Neural crest cell (in vitro differentiated cells): ENCODE measurements at regions not wholly inside any gene's neighbourhood (a gene's known extent, or its start where the extent isn't known, plus 50 kb on each side); places are given as distances from the start of the nearest gene placed in this dataset.

ENCODE experiments used
- DNase-seq: peaks from one replicate; pipeline ENCODE4 v3.0.0; 2021; ENCODE audit warnings: low read depth, mixed read lengths, low spot score
- H3K27ac Mint-ChIP-seq: one replicate; pipeline ENCODE4 v1.8.0; 2021; ENCODE audit warnings: mild to moderate bottlenecking, mixed read lengths; ENCODE audit not compliant: unreplicated experiment
- H3K27me3 Mint-ChIP-seq: 2 replicates; pipeline ENCODE4 v1.8.0; 2021; ENCODE audit warnings: low read depth, mild to moderate bottlenecking, mixed read lengths
- H3K36me3 Mint-ChIP-seq: 2 replicates; pipeline ENCODE4 v1.8.0; 2021; ENCODE audit warnings: low read depth, mild to moderate bottlenecking, mixed read lengths
- H3K4me1 Mint-ChIP-seq: 2 replicates; pipeline ENCODE4 v1.8.0; 2021; ENCODE audit warnings: mixed read lengths
- H3K4me3 Mint-ChIP-seq: one replicate; pipeline ENCODE4 v1.8.0; 2021; ENCODE audit warnings: mild to moderate bottlenecking, mixed read lengths
- H3K9me3 Mint-ChIP-seq: 2 replicates; pipeline ENCODE4 v1.8.0; 2021; ENCODE audit warnings: mixed read lengths
- CTCF ChIP-seq: fragments of 200-600 bp; sonication (generic); conservative IDR thresholded peaks from 2 replicates; pipeline ENCODE4 v1.5.0; 2021; ENCODE audit warnings: antibody characterized with exemption, mild to moderate bottlenecking

GRCh38 chr4:36812149-36812548 lies 432.4 kb upstream of the NWD2 start:
- DNase-seq: no peak
- no peaks in the 10 kb centered on the region for H3K9me3 Mint-ChIP-seq
- H3K4me1 Mint-ChIP-seq: no peaks in the 10 kb centered on the region
- H3K27ac Mint-ChIP-seq: no peak overlapping the region
- H3K36me3 Mint-ChIP-seq: no peaks in the 10 kb centered on the region
- no peak for TF ChIP-seq CTCF
- H3K27me3 Mint-ChIP-seq: no peaks in the 10 kb centered on the region
- no peak overlapping the region for H3K4me3 Mint-ChIP-seq

- Mint-ChIP-seq H3K4me1 (no peaks in the 10 kb centered on the region), H3K36me3 (no peaks in the 10 kb centered on the region), H3K9me3 (peaks cover 3% of the 10 kb centered on the region), H3K4me3 (no peak overlapping the region), H3K27ac (no peak overlapping the region), H3K27me3 (no peaks in the 10 kb centered on the region)
- DNase-seq: no peak
- no peak for TF ChIP-seq CTCF
Observed at GRCh38 chr4:36815536-36815935, 429.0 kb upstream of the NWD2 start.

GRCh38 chr4:36823199-36823967 lies 421.2 kb upstream of the NWD2 start:
- Mint-ChIP-seq H3K9me3 (peaks cover 14% of the 10 kb centered on the region), H3K4me3 (no peak overlapping the region), H3K36me3 (no peaks in the 10 kb centered on the region), H3K4me1 (no peaks in the 10 kb centered on the region), H3K27me3 (no peaks in the 10 kb centered on the region), H3K27ac (no peak overlapping the region)
- TF ChIP-seq CTCF: no peak
- DNase-seq: no peak

GRCh38 chr4:36824682-36825081 lies 419.9 kb upstream of the NWD2 start:
- H3K36me3 Mint-ChIP-seq: no peaks in the 10 kb centered on the region
- H3K27ac Mint-ChIP-seq: no peak overlapping the region
- no peaks in the 10 kb centered on the region for H3K4me1 Mint-ChIP-seq
- peak; percentile 30 for TF ChIP-seq CTCF
- H3K9me3 Mint-ChIP-seq: peaks cover 14% of the 10 kb centered on the region
- DNase-seq: no peak
- no peaks in the 10 kb centered on the region for H3K27me3 Mint-ChIP-seq
- H3K4me3 Mint-ChIP-seq: no peak overlapping the region

GRCh38 chr4:36835246-36835645 lies 409.3 kb upstream of the NWD2 start:
- H3K27me3 Mint-ChIP-seq: no peaks in the 10 kb centered on the region
- no peak for TF ChIP-seq CTCF
- H3K27ac Mint-ChIP-seq: no peak overlapping the region
- no peak overlapping the region for H3K4me3 Mint-ChIP-seq
- H3K36me3 Mint-ChIP-seq: no peaks in the 10 kb centered on the region
- no peaks in the 10 kb centered on the region for H3K9me3 Mint-ChIP-seq
- H3K4me1 Mint-ChIP-seq: no peaks in the 10 kb centered on the region
- no peak for DNase-seq
